ENCODE measurements at regions not wholly inside any gene's neighbourhood (a gene's known extent, or its start where the extent isn't known, plus 50 kb on each side); places are given as distances from the start of the nearest gene placed in this dataset.

- H3K4me1 Mint-ChIP-seq: no peaks in the 10 kb centered on the region
- peaks cover 26% of the 10 kb centered on the region for H3K27me3 Mint-ChIP-seq
- no peaks in the 10 kb centered on the region for H4K20me1 ChIP-seq (ENCODE audit: control insufficient read depth, insufficient read depth, low read length, poor library complexity, severe bottlenecking)
- H3K27ac Mint-ChIP-seq: no peak overlapping the region
- TF ChIP-seq EZH2 (IDR thresholded peaks at IDR 0.05; ENCODE audit: borderline replicate concordance, insufficient read depth, low read depth, low read length, poor library complexity, severe bottlenecking): no peak
- TF ChIP-seq CTCF (IDR thresholded peaks at IDR 0.05): no peak
- no peak overlapping the region for H3K9ac ChIP-seq (ENCODE audit: low read length)
- H3K27ac ChIP-seq (ENCODE audit: low read length in 2 of 2): no peak overlapping the region
- no peaks in the 10 kb centered on the region for H3K79me2 ChIP-seq (ENCODE audit: control insufficient read depth, insufficient read depth, low read length)
- H3K4me2 ChIP-seq (replicated peaks; ENCODE audit: low read depth, low read length, poor library complexity, severe bottlenecking): no peak overlapping the region
- no peaks in the 10 kb centered on the region for H3K9me3 ChIP-seq (ENCODE audit: control extremely low read depth in 1 of 3, control insufficient read depth in 2 of 3, insufficient read depth in 1 of 3, low read length in 2 of 3)
- H2AFZ ChIP-seq (ENCODE audit: insufficient read depth, low read depth, low read length, poor library complexity, severe bottlenecking): no peak overlapping the region
- WGBS (ENCODE audit: insufficient coverage): 85% methylated on average over 4 of the region's 4 CpGs
- ChIA-PET POLR2A (no interaction called here), CTCF (no interaction called here)
- intact Hi-C loops (cut with micrococcal nuclease): no loop called here
- ATAC-seq (ENCODE audit: low read depth): no peak
- H3K4me3 ChIP-seq (ENCODE audit: control extremely low read depth in 1 of 5, extremely low read depth in 1 of 5, insufficient read depth in 1 of 5, low read depth in 2 of 5, low read length in 4 of 5): no peak overlapping the region
- H3K36me3 ChIP-seq (replicated peaks in 1 of 2; ENCODE audit: control extremely low read depth in 1 of 2, control insufficient read depth in 1 of 2, extremely low read depth in 1 of 2, insufficient read depth in 2 of 2, low read length in 1 of 2): no peaks in the 10 kb centered on the region
- H3K9me3 Mint-ChIP-seq (ENCODE audit: insufficient read depth): no peaks in the 10 kb centered on the region
- DNase-seq: no peak
- H3K4me1 ChIP-seq (ENCODE audit: control insufficient read depth in 2 of 2, insufficient read depth in 2 of 2, low read length in 2 of 2): no peaks in the 10 kb centered on the region
- peaks cover 0 to 2% (median 0%) of the 10 kb centered on the region in 4 experiments for H3K27me3 ChIP-seq (replicated peaks in 1 of 4; ENCODE audit: control extremely low read depth in 1 of 4, control insufficient read depth in 3 of 4, insufficient read depth in 4 of 4, low read length in 3 of 4)
- H3K4me3 Mint-ChIP-seq: no peak overlapping the region
Observed at GRCh38 chr2:216780843-216781242, 79.0 kb downstream of the TNP1 start.

GRCh38 chr2:216777637-216778273 is 82.1 kb downstream of the TNP1 start:
- H3K4me1 ChIP-seq (ENCODE audit: control insufficient read depth in 2 of 2, insufficient read depth in 2 of 2, low read length in 2 of 2): no peaks in the 10 kb centered on the region
- POLR2A ChIA-PET: no interaction called here
- peak; percentile 32 for TF ChIP-seq CTCF (IDR thresholded peaks at IDR 0.05)
- no peak for TF ChIP-seq EZH2 (IDR thresholded peaks at IDR 0.05; ENCODE audit: borderline replicate concordance, insufficient read depth, low read depth, low read length, poor library complexity, severe bottlenecking)
- H3K4me2 ChIP-seq (replicated peaks; ENCODE audit: low read depth, low read length, poor library complexity, severe bottlenecking): no peak overlapping the region
- no peak overlapping the region for H2AFZ ChIP-seq (ENCODE audit: insufficient read depth, low read depth, low read length, poor library complexity, severe bottlenecking)
- no peaks in the 10 kb centered on the region for H3K9me3 Mint-ChIP-seq (ENCODE audit: insufficient read depth)
- no peaks in the 10 kb centered on the region for H3K4me1 Mint-ChIP-seq
- H3K4me3 Mint-ChIP-seq: no peak overlapping the region
- H3K79me2 ChIP-seq (ENCODE audit: control insufficient read depth, insufficient read depth, low read length): no peaks in the 10 kb centered on the region
- H3K27ac Mint-ChIP-seq: no peak overlapping the region
- H4K20me1 ChIP-seq (ENCODE audit: control insufficient read depth, insufficient read depth, low read length, poor library complexity, severe bottlenecking): no peaks in the 10 kb centered on the region
- intact Hi-C loops (cut with micrococcal nuclease): no loop called here
- 90% methylated on average over 9 of the region's 9 CpGs for WGBS (ENCODE audit: insufficient coverage)
- H3K36me3 ChIP-seq (replicated peaks in 1 of 2; ENCODE audit: control extremely low read depth in 1 of 2, control insufficient read depth in 1 of 2, extremely low read depth in 1 of 2, insufficient read depth in 2 of 2, low read length in 1 of 2): no peaks in the 10 kb centered on the region
- peaks cover 0 to 2% (median 0%) of the 10 kb centered on the region in 4 experiments for H3K27me3 ChIP-seq (replicated peaks in 1 of 4; ENCODE audit: control extremely low read depth in 1 of 4, control insufficient read depth in 3 of 4, insufficient read depth in 4 of 4, low read length in 3 of 4)
- DNase-seq (no peak), ATAC-seq (ENCODE audit: low read depth) (no peak)
- CTCF ChIA-PET: no interaction called here
- peaks cover 22% of the 10 kb centered on the region for H3K27me3 Mint-ChIP-seq
- no peaks in the 10 kb centered on the region for H3K9me3 ChIP-seq (ENCODE audit: control extremely low read depth in 1 of 3, control insufficient read depth in 2 of 3, insufficient read depth in 1 of 3, low read length in 2 of 3)
- no peak overlapping the region for H3K9ac ChIP-seq (ENCODE audit: low read length)
- no peak overlapping the region for H3K4me3 ChIP-seq (ENCODE audit: control extremely low read depth in 1 of 5, extremely low read depth in 1 of 5, insufficient read depth in 1 of 5, low read depth in 2 of 5, low read length in 4 of 5)
- no peak overlapping the region for H3K27ac ChIP-seq (ENCODE audit: low read length in 2 of 2)

All from B cell (primary cell).